ENCODE measurements at regions not wholly inside any gene's neighbourhood (a gene's known extent, or its start where the extent isn't known, plus 50 kb on each side); places are given as distances from the start of the nearest gene placed in this dataset.

DNA sequence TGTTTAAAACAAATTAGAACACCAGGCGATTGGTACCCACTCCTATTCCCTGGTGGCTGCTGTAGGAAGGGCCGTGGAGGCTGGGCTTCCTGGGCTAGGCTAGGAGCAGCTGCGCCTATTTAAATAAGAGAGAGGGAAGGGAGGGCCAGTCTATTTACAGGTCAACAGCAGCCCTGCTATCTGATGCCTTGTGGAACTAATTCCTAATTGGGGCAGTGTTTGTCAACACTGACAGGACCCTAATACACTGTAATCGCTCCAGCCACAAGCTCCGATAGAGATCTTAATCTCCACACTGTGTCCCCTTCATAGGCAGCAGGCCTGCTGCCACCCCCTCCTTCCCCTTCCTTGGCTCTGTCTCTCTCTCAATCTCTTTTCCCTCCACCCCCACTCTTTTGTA lies 116.9 kb upstream of the SOX14 start:
- Histone ChIP-seq H3K27ac (no peak overlapping the region), H3K36me3 (ENCODE audit: low read depth, missing control alignments) (no peaks in the 10 kb centered on the region), H3K9me3 (no peaks in the 10 kb centered on the region), H3K4me1 (no peaks in the 10 kb centered on the region), H3K4me3 (no peak overlapping the region), H3K27me3 (no peaks in the 10 kb centered on the region)
- no peak for DNase-seq
- TF ChIP-seq CTCF (IDR thresholded peaks at IDR 0.05) (no peak), POLR2A (IDR thresholded peaks at IDR 0.05) (no peak)
- 39 to 44% methylated on average over 5 of the region's 5 CpGs for WGBS, 2 donors
- intact Hi-C loops (cut with DNase I; ENCODE audit: low total_unique reads) = no loop called here

GRCh38 chr3:137669519-137670060 lies 94.5 kb upstream of the SOX14 start:
- Histone ChIP-seq H3K4me1 (no peaks in the 10 kb centered on the region), H3K4me3 (no peak overlapping the region), H3K27me3 (no peaks in the 10 kb centered on the region), H3K9me3 (no peaks in the 10 kb centered on the region), H3K27ac (no peak overlapping the region), H3K36me3 (ENCODE audit: low read depth, missing control alignments) (no peaks in the 10 kb centered on the region)
- intact Hi-C loops (cut with DNase I; ENCODE audit: low total_unique reads) = no loop called here
- TF ChIP-seq POLR2A (IDR thresholded peaks at IDR 0.05) (no peak), CTCF (IDR thresholded peaks at IDR 0.05) (no peak)
- no peak for DNase-seq
- 86 to 93% methylated on average over 2 of the region's 2 CpGs for WGBS, 2 donors

DNA sequence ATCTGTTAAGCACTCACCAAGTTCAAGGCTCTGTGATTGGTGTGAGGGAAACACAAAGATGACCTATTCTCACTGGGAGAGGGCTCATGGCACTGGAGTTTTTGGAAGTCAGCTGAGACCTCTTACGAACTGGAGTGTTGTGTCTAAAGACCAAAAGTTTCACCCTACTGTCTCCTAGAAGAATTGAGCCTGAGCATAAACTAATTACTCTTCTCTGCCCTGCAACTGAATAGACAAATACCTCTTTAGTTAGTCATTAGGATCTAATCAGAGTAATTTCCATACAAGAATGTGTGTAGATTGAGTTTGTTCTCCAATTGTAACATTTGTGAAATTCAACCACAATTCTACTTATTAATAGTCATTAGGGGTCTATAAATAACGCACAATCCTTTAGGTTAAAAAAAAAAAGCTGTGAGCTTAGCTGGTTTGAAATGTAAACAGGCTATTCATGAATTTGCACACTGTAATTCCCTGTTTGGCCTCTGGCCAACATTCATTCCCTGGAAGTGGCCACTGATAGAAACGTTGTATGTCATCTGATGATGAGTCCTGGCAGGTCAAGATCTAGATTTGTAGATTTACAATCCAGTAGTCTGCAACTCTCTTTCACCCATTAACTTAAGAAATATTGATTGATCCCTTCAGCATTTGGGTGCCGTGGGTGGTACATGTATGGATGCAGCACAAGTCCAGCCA lies 76.8 kb upstream of the SOX14 start:
- Histone ChIP-seq H3K4me3 (no peak overlapping the region), H3K27ac (no peak overlapping the region), H3K9me3 (no peaks in the 10 kb centered on the region), H3K36me3 (ENCODE audit: low read depth, missing control alignments) (no peaks in the 10 kb centered on the region), H3K4me1 (no peaks in the 10 kb centered on the region), H3K27me3 (no peaks in the 10 kb centered on the region)
- TF ChIP-seq POLR2A (IDR thresholded peaks at IDR 0.05) = no peak
- no peak for TF ChIP-seq CTCF (IDR thresholded peaks at IDR 0.05)
- intact Hi-C loops (cut with DNase I; ENCODE audit: low total_unique reads) = no loop called here
- no peak for DNase-seq
- 62 to 63% methylated on average over 4 of the region's 4 CpGs for WGBS, 2 donors

GRCh38 chr3:137692803-137693431 lies 71.2 kb upstream of the SOX14 start:
- TF ChIP-seq POLR2A (IDR thresholded peaks at IDR 0.05) = no peak
- peak; percentile 34 to 48 (median 48) for TF ChIP-seq CTCF (IDR thresholded peaks at IDR 0.05)
- Histone ChIP-seq H3K9me3 (no peaks in the 10 kb centered on the region), H3K4me3 (no peak overlapping the region), H3K27ac (no peak overlapping the region), H3K36me3 (ENCODE audit: low read depth, missing control alignments) (no peaks in the 10 kb centered on the region), H3K4me1 (no peaks in the 10 kb centered on the region), H3K27me3 (no peaks in the 10 kb centered on the region)
- 46 to 48% methylated on average over 6 of the region's 6 CpGs for WGBS, 2 donors
- intact Hi-C loops (cut with DNase I; ENCODE audit: low total_unique reads) = no loop called here
- DNase-seq = peak; percentile 73
